H54 (cell line): ENCODE measurements at regions not wholly inside any gene's neighbourhood (a gene's known extent, or its start where the extent isn't known, plus 50 kb on each side); places are given as distances from the start of the nearest gene placed in this dataset.

Experiments used
- DNase-seq: peaks from one replicate; pipeline ENCODE4 v3.0.0; 2011; ENCODE audit warnings: low spot score, mixed read lengths; ENCODE audit not compliant: insufficient read length
- FAIRE-seq: peaks from 3 replicates; lab custom pipeline; 2011; peaks lifted over from hg19 to GRCh38; lab: Jason Lieb, UNC
- POLR2A ChIP-seq: IDR thresholded peaks from 2 replicates; pipeline ENCODE4 v1.6.1; 2011; ENCODE audit warnings: low read depth, mild to moderate bottlenecking, low read length

- DNase-seq (no peak), FAIRE-seq (no peak)
- TF ChIP-seq POLR2A, result no peak
These were observed 647.6 kb downstream of the BRD1 start for GRCh38 chr22:49179886-49180682.

GRCh38 chr22:49179175-49179574, 648.5 kb downstream of the BRD1 start:
- no peak for TF ChIP-seq POLR2A
- no peak for DNase-seq
- no peak for FAIRE-seq

GRCh38 chr22:49178246-49179005, 649.2 kb downstream of the BRD1 start:
- no peak for TF ChIP-seq POLR2A
- DNase-seq (no peak), FAIRE-seq (no peak)

GRCh38 chr22:49177666-49178065, 650.0 kb downstream of the BRD1 start:
- DNase-seq (no peak), FAIRE-seq (no peak)
- TF ChIP-seq POLR2A, result no peak

GRCh38 chr22:49176956-49177355, 650.7 kb downstream of the BRD1 start:
- DNase-seq, result no peak
- no peak for FAIRE-seq
- TF ChIP-seq POLR2A, result no peak

GRCh38 chr22:49170053-49170452, 657.6 kb downstream of the BRD1 start:
- DNase-seq (no peak), FAIRE-seq (no peak)
- no peak for TF ChIP-seq POLR2A

- FAIRE-seq, result no peak
- TF ChIP-seq POLR2A, result no peak
- DNase-seq, result no peak
These were observed 658.5 kb downstream of the BRD1 start for GRCh38 chr22:49169074-49169744.

- FAIRE-seq (no peak), DNase-seq (no peak)
- no peak for TF ChIP-seq POLR2A
These were observed 659.4 kb downstream of the BRD1 start for GRCh38 chr22:49168219-49168813.

GRCh38 chr22:49166746-49167145, 660.9 kb downstream of the BRD1 start:
- DNase-seq (no peak), FAIRE-seq (no peak)
- TF ChIP-seq POLR2A, result no peak

GRCh38 chr22:49166211-49166610, 661.5 kb downstream of the BRD1 start:
- FAIRE-seq (no peak), DNase-seq (no peak)
- TF ChIP-seq POLR2A, result no peak

- no peak for TF ChIP-seq POLR2A
- FAIRE-seq, result no peak
- no peak for DNase-seq
These were observed 662.8 kb downstream of the BRD1 start for GRCh38 chr22:49164773-49165320.

GRCh38 chr22:49163960-49164690, 663.5 kb downstream of the BRD1 start:
- TF ChIP-seq POLR2A, result no peak
- DNase-seq, result no peak
- no peak for FAIRE-seq

- DNase-seq, result no peak
- TF ChIP-seq POLR2A, result no peak
- FAIRE-seq, result no peak
These were observed 664.3 kb downstream of the BRD1 start for GRCh38 chr22:49163258-49163959.
